SU-DHL-6 (cell line): ENCODE measurements at regions not wholly inside any gene's neighbourhood (a gene's known extent, or its start where the extent isn't known, plus 50 kb on each side); places are given as distances from the start of the nearest gene placed in this dataset.

Source experiments
- EZH2phosphoT487 ChIP-seq: fragments of 200-600 bp; sonication (generic), shearing (Covaris generic); conservative IDR thresholded peaks from 2 replicates; pipeline ENCODE4 v1.6.1; 2018; ENCODE audit warnings: mild to moderate bottlenecking, antibody characterized with exemption, low read length, moderate library complexity, mixed read lengths
- TF ChIP-seq, protein P1 (sequence below): fragments of 200-600 bp; sonication (generic); IDR thresholded peaks from one replicate; pipeline ENCODE4 v1.5.1; 2017; ENCODE audit warnings: antibody characterized with exemption, mild to moderate bottlenecking, low read length, moderate library complexity; ENCODE audit not compliant: insufficient read depth, poor library complexity, severe bottlenecking

DNA sequence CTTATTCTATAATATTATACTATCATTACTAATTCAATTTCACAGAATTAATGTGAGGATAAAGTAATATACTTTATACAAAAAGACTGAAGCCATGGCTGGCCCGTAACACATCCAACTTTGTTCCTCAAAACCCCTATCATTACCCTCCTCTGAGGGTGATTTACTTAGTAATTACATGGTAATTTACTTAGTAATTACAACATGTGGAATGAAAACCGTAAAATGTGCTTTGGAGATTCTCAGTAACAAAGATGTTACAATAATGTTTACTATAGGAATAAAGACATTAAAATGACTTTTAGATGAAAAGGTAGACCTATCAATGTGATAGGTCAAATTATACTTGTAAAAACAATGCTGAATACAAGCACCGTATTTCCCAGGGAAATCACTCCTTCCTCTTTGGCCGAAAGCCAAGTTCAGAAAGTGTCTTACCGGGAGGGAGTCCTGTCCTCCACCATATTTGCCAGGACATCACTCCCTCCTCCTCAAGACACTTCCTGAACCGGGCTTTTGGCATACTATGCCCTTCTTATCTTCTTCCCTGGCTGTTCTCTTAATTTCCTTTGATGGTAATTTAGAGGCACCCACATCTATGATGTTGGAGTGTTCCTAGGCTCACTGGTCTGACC lies 1047.8 kb downstream of the SOCS6 start:
- TF ChIP-seq, protein P1, sequence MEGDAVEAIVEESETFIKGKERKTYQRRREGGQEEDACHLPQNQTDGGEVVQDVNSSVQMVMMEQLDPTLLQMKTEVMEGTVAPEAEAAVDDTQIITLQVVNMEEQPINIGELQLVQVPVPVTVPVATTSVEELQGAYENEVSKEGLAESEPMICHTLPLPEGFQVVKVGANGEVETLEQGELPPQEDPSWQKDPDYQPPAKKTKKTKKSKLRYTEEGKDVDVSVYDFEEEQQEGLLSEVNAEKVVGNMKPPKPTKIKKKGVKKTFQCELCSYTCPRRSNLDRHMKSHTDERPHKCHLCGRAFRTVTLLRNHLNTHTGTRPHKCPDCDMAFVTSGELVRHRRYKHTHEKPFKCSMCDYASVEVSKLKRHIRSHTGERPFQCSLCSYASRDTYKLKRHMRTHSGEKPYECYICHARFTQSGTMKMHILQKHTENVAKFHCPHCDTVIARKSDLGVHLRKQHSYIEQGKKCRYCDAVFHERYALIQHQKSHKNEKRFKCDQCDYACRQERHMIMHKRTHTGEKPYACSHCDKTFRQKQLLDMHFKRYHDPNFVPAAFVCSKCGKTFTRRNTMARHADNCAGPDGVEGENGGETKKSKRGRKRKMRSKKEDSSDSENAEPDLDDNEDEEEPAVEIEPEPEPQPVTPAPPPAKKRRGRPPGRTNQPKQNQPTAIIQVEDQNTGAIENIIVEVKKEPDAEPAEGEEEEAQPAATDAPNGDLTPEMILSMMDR: no peak
- no peak for TF ChIP-seq EZH2phosphoT487
